ENCODE measurements at regions not wholly inside any gene's neighbourhood (a gene's known extent, or its start where the extent isn't known, plus 50 kb on each side); places are given as distances from the start of the nearest gene placed in this dataset.

GRCh38 chr10:3406556-3406955 lies 234.0 kb upstream of the PITRM1 start:
- Histone ChIP-seq H3K9me3 (no peaks in the 10 kb centered on the region), H3K27me3 (no peaks in the 10 kb centered on the region), H3K4me1 (peaks cover 4% of the 10 kb centered on the region), H3K4me3 (no peak overlapping the region), H3K27ac (no peak overlapping the region), H3K36me3 (ENCODE audit: low read depth, missing control alignments) (no peaks in the 10 kb centered on the region)
- no peak for DNase-seq
- no peak for TF ChIP-seq CTCF (IDR thresholded peaks at IDR 0.05)
- TF ChIP-seq POLR2A (IDR thresholded peaks at IDR 0.05), result no peak
- intact Hi-C loops (cut with DNase I; ENCODE audit: low total_unique reads), result no loop called here
- WGBS, 2 donors, result 93 to 94% methylated on average over 16 of the region's 16 CpGs

GRCh38 chr10:3404381-3404780 lies 231.8 kb upstream of the PITRM1 start:
- peaks cover 4% of the 10 kb centered on the region for H3K4me1 ChIP-seq
- TF ChIP-seq CTCF (IDR thresholded peaks at IDR 0.05) (no peak), POLR2A (IDR thresholded peaks at IDR 0.05) (no peak)
- no peaks in the 10 kb centered on the region for H3K9me3 ChIP-seq
- H3K27me3 ChIP-seq, result no peaks in the 10 kb centered on the region
- H3K27ac ChIP-seq, result no peak overlapping the region
- no peak overlapping the region for H3K4me3 ChIP-seq
- 73 to 89% methylated on average over 15 of the region's 15 CpGs for WGBS, 2 donors
- no peak for DNase-seq
- H3K36me3 ChIP-seq (ENCODE audit: low read depth, missing control alignments), result no peaks in the 10 kb centered on the region
- intact Hi-C loops (cut with DNase I; ENCODE audit: low total_unique reads), result no loop called here

- intact Hi-C loops (cut with DNase I; ENCODE audit: low total_unique reads), result no loop called here
- no peak overlapping the region for H3K27ac ChIP-seq
- H3K27me3 ChIP-seq, result no peaks in the 10 kb centered on the region
- H3K9me3 ChIP-seq, result no peaks in the 10 kb centered on the region
- H3K4me1 ChIP-seq, result no peaks in the 10 kb centered on the region
- TF ChIP-seq CTCF (IDR thresholded peaks at IDR 0.05) (no peak), POLR2A (IDR thresholded peaks at IDR 0.05) (no peak)
- 87% methylated on average over 10 of the region's 10 CpGs for WGBS, 2 donors
- no peak overlapping the region for H3K4me3 ChIP-seq
- H3K36me3 ChIP-seq (ENCODE audit: low read depth, missing control alignments), result no peaks in the 10 kb centered on the region
- no peak for DNase-seq
Measured at GRCh38 chr10:3402187-3402751, 229.7 kb upstream of the PITRM1 start.

- H3K27ac ChIP-seq, result no peak overlapping the region
- intact Hi-C loops (cut with DNase I; ENCODE audit: low total_unique reads), result no loop called here
- no peaks in the 10 kb centered on the region for H3K4me1 ChIP-seq
- H3K4me3 ChIP-seq, result no peak overlapping the region
- H3K27me3 ChIP-seq, result no peaks in the 10 kb centered on the region
- TF ChIP-seq CTCF (IDR thresholded peaks at IDR 0.05) (no peak), POLR2A (IDR thresholded peaks at IDR 0.05) (no peak)
- 86 to 87% methylated on average over 6 of the region's 6 CpGs for WGBS, 2 donors
- no peak for DNase-seq
- H3K36me3 ChIP-seq (ENCODE audit: low read depth, missing control alignments), result no peaks in the 10 kb centered on the region
- H3K9me3 ChIP-seq, result no peaks in the 10 kb centered on the region
Measured at GRCh38 chr10:3401491-3401938, 228.9 kb upstream of the PITRM1 start.

- no peaks in the 10 kb centered on the region for H3K4me1 ChIP-seq
- WGBS, 2 donors, result 63 to 75% methylated on average over 5 of the region's 5 CpGs
- intact Hi-C loops (cut with DNase I; ENCODE audit: low total_unique reads), result no loop called here
- H3K9me3 ChIP-seq, result no peaks in the 10 kb centered on the region
- no peak for TF ChIP-seq POLR2A (IDR thresholded peaks at IDR 0.05)
- no peak for TF ChIP-seq CTCF (IDR thresholded peaks at IDR 0.05)
- DNase-seq, result no peak
- no peak overlapping the region for H3K4me3 ChIP-seq
- H3K27ac ChIP-seq, result no peak overlapping the region
- H3K36me3 ChIP-seq (ENCODE audit: low read depth, missing control alignments), result no peaks in the 10 kb centered on the region
- no peaks in the 10 kb centered on the region for H3K27me3 ChIP-seq
Measured at GRCh38 chr10:3400348-3400747, 227.8 kb upstream of the PITRM1 start.
